Fibroblast of lung (primary cell): ENCODE measurements at regions not wholly inside any gene's neighbourhood (a gene's known extent, or its start where the extent isn't known, plus 50 kb on each side); places are given as distances from the start of the nearest gene placed in this dataset.

Source experiments
- EZH2 ChIP-seq: IDR thresholded peaks from 2 replicates; pipeline ENCODE4 v1.5.1; 2012; ENCODE audit warnings: low read length, control low read depth, mild to moderate bottlenecking; ENCODE audit errors: missing control alignments
- TF ChIP-seq, protein P1 (sequence below), 2 donors: IDR thresholded peaks in 1 of 2; conservative IDR thresholded peaks in 1 of 2; 1 replicate in 1 of 2; 2 replicates in 1 of 2; pipeline ENCODE4 v1.5.1; 2011 to 2012; ENCODE audit warnings: low read length in 2 of 2, control low read depth in 1 of 2, inconsistent platforms in 1 of 2, low read depth in 1 of 2, mild to moderate bottlenecking in 1 of 2

DNA sequence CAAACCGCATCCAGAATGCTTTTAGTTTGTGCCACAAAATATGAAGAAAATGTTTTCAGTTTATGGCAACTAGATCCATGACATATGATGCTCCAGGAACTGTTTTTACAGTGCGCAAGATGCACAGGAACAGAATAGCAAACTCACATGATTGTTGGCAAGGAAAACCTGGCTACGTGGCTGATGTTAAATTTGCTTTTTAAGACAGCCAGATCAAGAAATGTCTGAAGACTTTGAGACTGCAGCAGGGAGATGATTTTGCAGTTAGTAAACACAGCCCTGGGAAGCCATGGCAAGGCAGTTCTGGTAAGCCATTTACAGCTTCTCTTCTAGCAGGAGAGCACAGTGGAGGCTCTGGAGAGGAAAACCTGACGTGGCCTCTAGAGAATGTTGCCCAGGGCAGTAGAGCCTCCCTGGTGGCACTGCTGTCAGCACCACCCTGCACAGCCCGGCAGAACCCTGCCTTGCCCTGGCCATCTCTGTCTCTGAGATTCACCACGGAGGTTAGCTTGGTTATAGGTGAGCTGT, 69.8 kb upstream of the TNRC6B start:
- TF ChIP-seq, protein P1, sequence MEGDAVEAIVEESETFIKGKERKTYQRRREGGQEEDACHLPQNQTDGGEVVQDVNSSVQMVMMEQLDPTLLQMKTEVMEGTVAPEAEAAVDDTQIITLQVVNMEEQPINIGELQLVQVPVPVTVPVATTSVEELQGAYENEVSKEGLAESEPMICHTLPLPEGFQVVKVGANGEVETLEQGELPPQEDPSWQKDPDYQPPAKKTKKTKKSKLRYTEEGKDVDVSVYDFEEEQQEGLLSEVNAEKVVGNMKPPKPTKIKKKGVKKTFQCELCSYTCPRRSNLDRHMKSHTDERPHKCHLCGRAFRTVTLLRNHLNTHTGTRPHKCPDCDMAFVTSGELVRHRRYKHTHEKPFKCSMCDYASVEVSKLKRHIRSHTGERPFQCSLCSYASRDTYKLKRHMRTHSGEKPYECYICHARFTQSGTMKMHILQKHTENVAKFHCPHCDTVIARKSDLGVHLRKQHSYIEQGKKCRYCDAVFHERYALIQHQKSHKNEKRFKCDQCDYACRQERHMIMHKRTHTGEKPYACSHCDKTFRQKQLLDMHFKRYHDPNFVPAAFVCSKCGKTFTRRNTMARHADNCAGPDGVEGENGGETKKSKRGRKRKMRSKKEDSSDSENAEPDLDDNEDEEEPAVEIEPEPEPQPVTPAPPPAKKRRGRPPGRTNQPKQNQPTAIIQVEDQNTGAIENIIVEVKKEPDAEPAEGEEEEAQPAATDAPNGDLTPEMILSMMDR (conservative IDR thresholded peaks at IDR 0.05 in 1 of 2, IDR thresholded peaks at IDR 0.05 in 1 of 2; ENCODE audit: low read depth in 1 of 2, low read length in 2 of 2), result no peak
- TF ChIP-seq EZH2, result no peak
